B cell (primary cell): ENCODE measurements at regions not wholly inside any gene's neighbourhood (a gene's known extent, or its start where the extent isn't known, plus 50 kb on each side); places are given as distances from the start of the nearest gene placed in this dataset.
"Not testable (repeated sequence)": the region's sequence is repeated elsewhere in the genome, so short reads cannot be mapped to it uniquely, and the experiment has no call there.

Experiments used
- ATAC-seq: fragments of 200-7000 bp; cut with Tn5 transposase; one replicate; pipeline ENCODE4 v1.10.0; 2021; ENCODE audit warnings: low read depth, mild to moderate bottlenecking, moderate number of reproducible peaks, moderate library complexity
- CTCF ChIA-PET: fragments of 350-600 bp; sonication (Branson Sonifier 250); formaldehyde crosslinking; loops from one replicate; lab custom pipeline; 2021; ENCODE audit warnings: antibody characterized with exemption, inconsistent platforms; lab: Charles Lee
- POLR2A ChIA-PET: fragments of 350-600 bp; sonication (Branson Sonifier 250); formaldehyde crosslinking; loops from one replicate; lab custom pipeline; 2021; ENCODE audit warnings: antibody characterized with exemption; lab: Charles Lee
- DNase-seq: peaks from one replicate; pipeline ENCODE4 v3.0.0; 2013
- H2AFZ ChIP-seq: 2 replicates; pipeline ENCODE4 v1.6.1; 2012; ENCODE audit warnings: mild to moderate bottlenecking, low read depth, low read length; ENCODE audit not compliant: insufficient read depth, poor library complexity, severe bottlenecking
- H3K27ac ChIP-seq, 2 donors: 1 replicate in 1 of 2; 2 replicates in 1 of 2; pipeline ENCODE4 v1.5.1; 2012 to 2013; ENCODE audit warnings: low read length in 2 of 2, mild to moderate bottlenecking in 2 of 2, moderate library complexity in 1 of 2
- H3K27me3 ChIP-seq, 4 experiments: fragments of 200-600 bp in 1 of 4; sonication (generic) in 1 of 4; replicated peaks in 1 of 4; 1 replicate in 2 of 4; 2 replicates in 2 of 4; pipeline versions ENCODE4 v1.6.1 to v1.7.0; 2013 to 2016; ENCODE audit warnings: low read length in 3 of 4, mild to moderate bottlenecking in 2 of 4, mixed read lengths in 1 of 4, moderate library complexity in 1 of 4; ENCODE audit not compliant: insufficient read depth in 4 of 4, control insufficient read depth in 3 of 4; ENCODE audit errors: control extremely low read depth in 1 of 4
- H3K36me3 ChIP-seq, 2 experiments: replicated peaks in 1 of 2; 1 replicate in 1 of 2; 2 replicates in 1 of 2; pipeline versions ENCODE4 v1.6.1 to v1.7.1; 2013; ENCODE audit warnings: low read length in 1 of 2; ENCODE audit not compliant: insufficient read depth in 2 of 2, control insufficient read depth in 1 of 2; ENCODE audit errors: control extremely low read depth in 1 of 2, extremely low read depth in 1 of 2
- H3K4me1 ChIP-seq, 2 donors: fragments of 200-600 bp in 1 of 2; sonication (generic) in 1 of 2; 1 replicate in 1 of 2; 2 replicates in 1 of 2; pipeline versions ENCODE4 v1.5.1 to v1.6.1; 2013 to 2017; ENCODE audit warnings: low read length in 2 of 2; ENCODE audit not compliant: control insufficient read depth in 2 of 2, insufficient read depth in 2 of 2
- H3K4me2 ChIP-seq: replicated peaks from 2 replicates; pipeline ENCODE3; 2012; ENCODE audit warnings: mild to moderate bottlenecking, low read depth, low read length; ENCODE audit not compliant: poor library complexity, severe bottlenecking
- H3K4me3 ChIP-seq, 5 experiments: fragments of 200-600 bp in 1 of 5; sonication (generic) in 1 of 5; 1 replicate in 3 of 5; 2 replicates in 2 of 5; pipeline versions ENCODE4 v1.5.1 to v1.7.0; 2011 to 2016; ENCODE audit warnings: low read length in 4 of 5, mild to moderate bottlenecking in 4 of 5, low read depth in 2 of 5, control low read depth in 1 of 5, moderate library complexity in 1 of 5; ENCODE audit not compliant: insufficient read depth in 1 of 5; ENCODE audit errors: control extremely low read depth in 1 of 5, extremely low read depth in 1 of 5
- H3K79me2 ChIP-seq: fragments of 200-600 bp; sonication (generic); one replicate; pipeline ENCODE4 v1.6.0; 2016; ENCODE audit warnings: low read length; ENCODE audit not compliant: control insufficient read depth, insufficient read depth
- H3K9ac ChIP-seq: fragments of 200-600 bp; sonication (generic); 2 replicates; pipeline ENCODE4 v1.6.1; 2017; ENCODE audit warnings: mild to moderate bottlenecking, low read length, moderate library complexity
- H3K9me3 ChIP-seq, 3 donors: one replicate each; pipeline versions ENCODE4 v1.6.1 to v1.7.1; 2013; ENCODE audit warnings: low read length in 2 of 3; ENCODE audit not compliant: control insufficient read depth in 2 of 3, insufficient read depth in 1 of 3; ENCODE audit errors: control extremely low read depth in 1 of 3
- H4K20me1 ChIP-seq: 2 replicates; pipeline ENCODE4 v1.6.0; 2012; ENCODE audit warnings: mild to moderate bottlenecking, low read length; ENCODE audit not compliant: insufficient read depth, control insufficient read depth, poor library complexity, severe bottlenecking
- H3K27ac Mint-ChIP-seq: one replicate; pipeline ENCODE4 v1.8.0; 2021; ENCODE audit warnings: mixed read lengths
- H3K27me3 Mint-ChIP-seq: one replicate; pipeline ENCODE4 v1.8.0; 2021; ENCODE audit warnings: mixed read lengths
- H3K4me1 Mint-ChIP-seq: one replicate; pipeline ENCODE4 v1.8.0; 2021; ENCODE audit warnings: mixed read lengths
- H3K4me3 Mint-ChIP-seq: one replicate; pipeline ENCODE4 v1.8.0; 2021; ENCODE audit warnings: mixed read lengths
- H3K9me3 Mint-ChIP-seq: one replicate; pipeline ENCODE4 v1.8.0; 2022; ENCODE audit warnings: mixed read lengths; ENCODE audit not compliant: insufficient read depth
- CTCF ChIP-seq: fragments of 200-600 bp; IDR thresholded peaks from one replicate; pipeline ENCODE4 v1.8.0; 2022; ENCODE audit warnings: antibody characterized with exemption, mild to moderate bottlenecking
- EZH2 ChIP-seq: IDR thresholded peaks from 2 replicates; pipeline ENCODE4 v1.6.1; 2012; ENCODE audit warnings: borderline replicate concordance, low read depth, mild to moderate bottlenecking, moderate library complexity, low read length; ENCODE audit not compliant: insufficient read depth, poor library complexity, severe bottlenecking
- WGBS: methylation state at CpG from one replicate; pipeline ENCODE4 v1.1.5; 2013; ENCODE audit warnings: missing lambda C conversion rate; ENCODE audit not compliant: insufficient coverage; 5-methylcytosine and 5-hydroxymethylcytosine counted together
- intact Hi-C: fragments of 100-400 bp; cut with micrococcal nuclease; formaldehyde crosslinking; loops from one replicate; pipeline ENCODE4 v1.10.0; 2022

GRCh38 chr5:154702477-154702876 lies 52.7 kb upstream of the LARP1 start:
- Histone ChIP-seq H3K9me3 (no peaks in the 10 kb centered on the region), H3K27me3 (no peaks in the 10 kb centered on the region), H3K27ac (no peak overlapping the region), H3K79me2 (no peaks in the 10 kb centered on the region), H3K4me3 (no peak overlapping the region), H3K4me1 (no peaks in the 10 kb centered on the region), H2AFZ (no peak overlapping the region), H4K20me1 (no peaks in the 10 kb centered on the region), H3K9ac (no peak overlapping the region), H3K4me2 (no peak overlapping the region), H3K36me3 (no peaks in the 10 kb centered on the region)
- DNase-seq (no peak), ATAC-seq (no peak)
- H3K9me3 Mint-ChIP-seq: no peaks in the 10 kb centered on the region
- H3K4me3 Mint-ChIP-seq: no peak overlapping the region
- CTCF ChIA-PET: no interaction called here
- whole genome bisulfite sequencing: 93% methylated on average over 3 of the region's 5 CpGs
- TF ChIP-seq CTCF (no peak), EZH2 (no peak)
- intact Hi-C loops: no loop called here
- no peaks in the 10 kb centered on the region for H3K4me1 Mint-ChIP-seq
- peaks cover 3% of the 10 kb centered on the region for H3K27me3 Mint-ChIP-seq
- POLR2A ChIA-PET: no interaction called here
- H3K27ac Mint-ChIP-seq: no peak overlapping the region

- intact Hi-C loops, ATAC-seq: not testable (repeated sequence)
Measured at GRCh38 chr5:154701725-154702124, 53.5 kb upstream of the LARP1 start.

More at GRCh38 chr5:154701725-154702124, 53.5 kb upstream of the LARP1 start:
- H3K79me2 ChIP-seq, H4K20me1 ChIP-seq, H3K4me1 ChIP-seq, H3K27me3 Mint-ChIP-seq, H3K9me3 Mint-ChIP-seq, H3K4me1 Mint-ChIP-seq, H3K4me2 ChIP-seq, H3K27me3 ChIP-seq, H3K4me3 ChIP-seq, H3K36me3 ChIP-seq, DNase-seq, CTCF ChIA-PET, H3K27ac Mint-ChIP-seq, H2AFZ ChIP-seq, H3K27ac ChIP-seq, POLR2A ChIA-PET, H3K9ac ChIP-seq, H3K9me3 ChIP-seq, H3K4me3 Mint-ChIP-seq: not testable (repeated sequence)
- WGBS: 90% methylated on average over 2 of the region's 4 CpGs
